CD4-positive, alpha-beta T cell treated with Interleukin-21 for 1 hour (primary cell): ENCODE measurements at regions not wholly inside any gene's neighbourhood (a gene's known extent, or its start where the extent isn't known, plus 50 kb on each side); places are given as distances from the start of the nearest gene placed in this dataset.

ENCODE experiments used
- DNase-seq: peaks from one replicate; pipeline ENCODE4 v3.0.0-alpha.2; 2020

DNA sequence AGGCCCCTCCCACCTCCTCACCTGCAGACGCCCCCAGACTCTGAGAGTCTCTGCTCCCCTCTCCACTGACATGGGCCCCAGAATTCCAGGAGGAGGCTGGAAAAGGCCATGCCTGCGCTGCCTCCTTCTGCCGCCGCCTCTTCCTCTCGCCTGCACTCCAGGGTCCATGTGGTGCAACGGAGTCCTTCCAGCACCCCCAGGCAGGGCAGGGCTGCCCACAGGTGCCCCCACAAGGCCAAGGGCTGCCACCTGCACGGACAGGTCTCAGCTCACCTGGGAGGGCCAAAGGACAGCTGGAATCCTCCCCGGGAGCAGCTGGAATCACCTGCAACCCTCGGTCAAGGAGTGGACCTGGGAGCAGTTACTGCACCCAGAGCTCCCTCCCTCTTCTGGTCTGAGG is 194.9 kb downstream of the RBFOX3 start:
- DNase-seq, result no peak

DNA sequence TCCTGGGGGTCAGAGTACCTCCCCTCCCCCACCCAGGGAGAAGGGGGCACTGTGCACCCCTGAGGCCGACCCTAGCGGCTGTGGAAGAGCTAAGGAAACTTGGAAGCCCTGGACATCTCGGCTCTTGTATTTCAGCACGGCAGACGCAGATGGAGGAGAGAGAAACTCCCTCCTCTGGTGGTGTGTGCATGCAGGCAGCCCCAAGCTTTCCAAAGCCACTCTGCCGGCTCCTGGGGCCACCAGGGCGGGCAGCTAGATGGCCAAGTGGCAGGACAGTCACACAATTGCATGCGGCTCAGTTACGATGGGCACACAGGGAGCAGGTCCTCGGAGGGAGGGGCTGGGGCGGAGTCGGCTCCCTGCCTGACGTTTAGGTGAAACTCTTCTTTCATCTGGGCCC is 195.5 kb downstream of the RBFOX3 start:
- DNase-seq, result no peak

DNA sequence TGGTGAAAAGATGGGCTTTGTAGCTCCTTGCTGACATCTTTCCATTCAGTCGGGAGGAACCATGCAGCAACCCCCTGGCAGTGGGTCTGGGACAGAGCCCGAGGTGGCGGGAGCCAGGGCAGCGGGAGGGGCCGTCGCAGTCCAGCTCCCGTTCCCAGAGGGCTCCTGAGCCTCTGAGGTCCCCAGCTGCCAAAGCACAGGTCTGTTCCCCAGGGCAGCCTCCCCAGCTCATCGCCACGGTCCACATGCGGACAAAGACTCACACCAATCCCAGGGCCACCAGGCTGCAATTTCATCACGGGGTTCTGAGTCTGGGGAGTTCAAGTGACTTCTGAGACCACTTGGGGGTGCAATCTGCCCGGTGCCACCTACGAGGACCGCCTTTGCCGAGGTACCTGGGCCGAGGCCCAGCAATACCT is 196.0 kb downstream of the RBFOX3 start:
- DNase-seq, result no peak

DNA sequence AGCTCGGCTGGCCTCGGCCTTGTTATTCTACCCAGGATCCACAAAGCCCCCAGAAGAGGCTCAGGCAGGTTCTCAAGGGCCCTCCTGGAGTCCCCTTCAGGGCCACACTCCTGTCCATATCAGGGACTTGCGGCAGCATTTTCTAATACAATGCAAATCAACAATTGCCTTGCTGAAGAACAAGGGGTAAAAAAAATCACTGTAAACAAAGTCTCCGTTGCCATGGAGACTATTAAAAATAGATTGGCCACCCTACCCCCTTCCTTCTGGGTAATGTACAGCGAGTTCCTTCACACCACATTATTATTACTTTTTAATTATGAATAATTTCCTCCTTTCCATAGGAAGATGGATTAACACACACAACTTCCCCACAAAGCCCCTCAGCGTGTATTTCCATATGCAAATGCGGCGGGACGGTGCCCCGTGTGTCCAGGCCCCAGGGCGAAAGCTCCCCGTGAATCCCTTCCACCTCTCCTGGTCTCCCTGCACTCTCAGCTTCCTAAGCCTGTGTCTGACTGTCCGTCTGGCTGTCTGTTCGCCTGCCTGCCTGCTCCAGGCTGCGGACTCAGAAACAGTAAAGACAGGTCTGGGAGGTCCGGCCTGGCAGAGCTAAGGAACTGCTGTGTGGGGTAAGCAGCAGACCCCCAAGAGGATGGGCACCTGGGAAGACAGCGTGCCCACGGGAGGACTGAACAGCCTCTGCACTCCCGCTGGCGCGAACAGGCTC is 196.6 kb downstream of the RBFOX3 start:
- no peak for DNase-seq

DNA sequence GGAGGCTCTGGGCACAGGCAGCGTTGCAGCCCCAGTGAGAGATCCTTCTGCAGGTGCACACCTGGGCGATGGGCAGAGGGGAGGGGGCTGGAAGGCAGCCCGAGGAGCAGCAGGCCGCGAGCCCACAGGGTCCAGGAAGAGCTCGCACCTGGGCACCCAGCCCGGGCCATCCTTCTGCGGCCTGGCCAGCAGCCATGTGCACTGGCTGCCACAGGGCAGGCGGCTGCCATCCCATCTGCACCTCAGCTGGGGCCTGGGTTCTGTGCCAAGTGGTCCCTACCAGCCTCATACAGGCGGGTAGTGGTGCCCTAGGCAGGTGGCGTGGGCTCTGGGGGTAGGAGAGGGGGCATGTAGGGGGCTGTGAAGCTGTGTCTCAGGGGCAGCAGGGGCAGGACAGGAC is 197.2 kb downstream of the RBFOX3 start:
- no peak for DNase-seq

DNA sequence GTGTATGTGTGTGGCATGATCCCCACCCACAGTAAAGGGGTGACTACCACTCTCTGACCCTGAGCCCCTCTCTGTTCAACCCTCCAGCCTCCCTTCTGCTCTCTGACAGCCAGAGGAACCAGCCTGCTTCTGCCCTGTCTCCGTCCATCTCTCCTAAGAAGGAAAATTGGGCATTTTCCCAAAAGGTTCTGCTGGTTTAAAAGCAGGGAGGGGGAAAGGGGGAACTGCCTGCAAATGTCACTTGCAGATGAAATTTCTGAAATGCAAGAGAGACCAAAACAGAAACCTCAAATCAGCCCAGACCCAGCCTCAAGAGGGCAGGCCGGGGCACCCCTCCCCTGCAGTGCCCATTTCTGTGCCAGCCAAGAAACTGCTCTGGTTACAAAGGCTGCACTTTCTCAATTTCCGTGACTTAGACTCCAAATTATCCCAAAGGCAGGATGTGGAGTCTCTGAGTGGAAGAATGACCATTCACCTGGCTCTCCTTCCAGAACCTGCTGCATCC is 197.9 kb downstream of the RBFOX3 start:
- DNase-seq, result no peak

DNA sequence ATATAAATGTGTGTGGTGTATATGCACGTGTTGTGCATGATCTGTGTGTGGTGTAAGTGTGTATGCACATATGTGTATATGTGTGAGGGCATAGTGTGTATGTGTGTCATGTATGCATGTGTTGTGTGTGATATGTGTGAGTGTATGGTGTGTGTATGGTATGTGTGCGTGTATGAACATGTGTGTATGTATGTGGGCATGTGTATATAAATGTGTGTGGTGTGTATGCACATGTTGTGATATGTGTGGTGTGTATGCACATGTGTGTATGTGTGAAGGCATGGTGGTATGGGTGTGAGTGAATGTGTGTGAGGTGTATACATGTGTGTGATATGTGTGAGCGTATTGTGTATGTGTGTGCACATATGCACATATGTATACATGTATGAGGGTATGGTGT is 198.7 kb downstream of the RBFOX3 start:
- no peak for DNase-seq

DNA sequence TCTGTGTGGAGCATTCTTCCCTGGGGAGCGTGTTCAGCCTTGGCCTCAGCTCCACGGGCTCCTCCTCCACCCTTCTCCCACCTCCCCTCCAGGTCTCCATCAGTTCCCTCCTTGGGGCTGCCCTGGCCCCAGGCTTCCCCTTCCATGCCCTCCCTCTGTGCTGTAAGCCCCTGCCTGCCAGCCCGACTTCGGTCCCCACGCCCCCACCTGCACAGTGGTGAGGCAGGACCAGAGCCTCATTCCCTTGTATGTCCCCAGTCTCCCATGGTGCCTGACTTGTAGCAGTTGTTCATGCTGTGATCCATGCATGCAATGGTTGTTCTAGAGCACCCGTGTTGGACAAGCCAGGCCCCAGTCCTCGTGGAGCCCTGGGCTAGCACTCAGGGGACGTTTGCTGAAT is 199.4 kb downstream of the RBFOX3 start:
- DNase-seq, result no peak

DNA sequence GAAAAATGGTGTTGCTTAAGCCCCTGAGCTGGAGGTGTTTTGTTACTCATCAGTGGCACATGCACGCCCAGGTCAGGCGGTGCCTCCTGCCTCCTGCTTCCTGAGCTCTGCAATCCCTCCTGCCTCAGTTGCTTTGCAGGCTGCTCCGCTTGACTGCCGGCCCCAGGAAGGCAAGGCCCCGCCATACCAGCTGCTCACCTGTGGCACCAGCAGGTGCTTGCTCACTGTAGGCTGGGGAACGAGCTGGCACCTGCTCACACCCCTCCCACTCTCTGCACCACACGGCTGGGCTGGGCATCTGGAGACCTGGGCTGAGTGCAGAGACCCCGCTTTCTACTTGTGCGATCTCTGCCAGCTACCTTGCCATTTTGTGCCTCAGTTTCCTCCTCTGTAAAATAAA is 200.2 kb downstream of the RBFOX3 start:
- no peak for DNase-seq

DNA sequence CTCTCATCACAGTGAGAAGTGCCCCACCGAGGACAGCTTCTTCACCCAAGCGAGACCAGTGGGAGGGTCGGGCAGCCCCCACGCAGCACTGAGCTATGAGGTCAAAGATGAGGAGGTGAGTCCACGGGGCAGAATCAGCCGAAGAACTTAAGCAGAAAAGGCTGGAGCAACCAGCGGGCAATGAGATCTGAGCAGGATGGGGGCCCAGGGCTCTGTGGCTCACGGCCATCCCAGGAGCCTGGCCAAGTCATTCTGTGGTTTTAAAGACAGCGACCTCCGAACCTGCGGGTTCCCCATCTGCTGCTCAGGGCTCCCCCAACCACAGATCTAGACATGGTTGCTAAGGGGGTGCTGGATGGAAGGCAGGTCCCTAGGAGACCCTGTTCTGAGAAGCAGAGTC is 202.6 kb downstream of the RBFOX3 start:
- DNase-seq, result no peak

DNA sequence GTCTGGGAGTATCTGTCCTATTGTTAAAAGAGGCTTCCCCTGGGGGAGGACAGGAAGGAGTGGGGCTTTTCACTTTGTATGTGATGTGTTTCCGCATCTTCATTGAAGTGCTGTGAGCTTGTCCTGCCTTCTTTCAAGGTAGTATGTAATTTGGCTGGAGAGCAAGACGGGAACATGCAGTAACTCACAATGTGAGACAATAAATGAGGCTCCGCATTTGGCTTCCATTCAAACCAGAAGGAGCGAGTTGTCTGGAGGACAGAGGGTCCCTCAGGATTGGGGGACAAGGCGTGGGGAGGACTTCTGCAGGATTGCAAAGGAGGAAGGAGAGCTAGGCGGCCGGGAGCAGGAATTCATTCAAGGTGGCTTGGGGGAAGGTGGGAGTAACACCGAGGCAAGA is 203.5 kb downstream of the RBFOX3 start:
- no peak for DNase-seq

DNA sequence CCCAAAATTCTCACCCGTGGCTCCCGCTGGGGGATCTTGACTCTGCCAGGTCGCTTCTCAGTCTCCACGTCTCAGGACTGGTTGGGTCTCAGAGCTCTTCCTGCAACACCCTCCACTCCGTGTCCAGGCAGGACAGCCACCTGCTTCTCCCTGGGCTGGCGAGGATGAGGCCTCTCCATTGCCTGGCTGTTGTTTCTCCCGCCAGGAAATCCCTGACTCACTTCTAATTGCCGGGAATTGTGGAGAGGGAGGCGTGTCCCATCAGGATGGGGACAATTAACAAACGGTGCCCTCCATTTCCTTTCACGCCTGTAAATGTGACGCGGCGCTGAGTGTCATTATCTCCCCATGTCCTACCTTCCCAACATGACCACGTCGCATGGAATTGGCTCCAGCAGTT is 204.5 kb downstream of the RBFOX3 start:
- DNase-seq, result no peak

DNA sequence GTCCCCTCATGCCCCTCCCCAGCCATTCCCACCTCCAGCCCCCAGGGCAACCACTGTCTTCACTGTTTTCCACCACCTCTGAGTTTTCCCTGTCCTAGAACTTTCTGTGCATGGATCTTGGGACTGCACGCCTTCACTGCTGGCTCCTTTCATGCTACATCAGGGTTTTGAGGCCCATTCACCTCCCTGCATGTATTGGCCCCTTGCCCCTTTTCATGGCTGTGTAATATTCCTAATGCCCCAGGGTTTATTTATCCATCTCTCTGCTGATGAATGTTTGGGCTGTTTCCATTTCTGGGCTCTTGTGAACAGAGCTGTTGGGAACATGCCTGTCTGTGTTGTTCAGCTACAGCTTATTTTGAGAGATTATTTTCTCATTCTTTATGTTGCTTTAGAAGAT is 205.0 kb downstream of the RBFOX3 start:
- no peak for DNase-seq

DNA sequence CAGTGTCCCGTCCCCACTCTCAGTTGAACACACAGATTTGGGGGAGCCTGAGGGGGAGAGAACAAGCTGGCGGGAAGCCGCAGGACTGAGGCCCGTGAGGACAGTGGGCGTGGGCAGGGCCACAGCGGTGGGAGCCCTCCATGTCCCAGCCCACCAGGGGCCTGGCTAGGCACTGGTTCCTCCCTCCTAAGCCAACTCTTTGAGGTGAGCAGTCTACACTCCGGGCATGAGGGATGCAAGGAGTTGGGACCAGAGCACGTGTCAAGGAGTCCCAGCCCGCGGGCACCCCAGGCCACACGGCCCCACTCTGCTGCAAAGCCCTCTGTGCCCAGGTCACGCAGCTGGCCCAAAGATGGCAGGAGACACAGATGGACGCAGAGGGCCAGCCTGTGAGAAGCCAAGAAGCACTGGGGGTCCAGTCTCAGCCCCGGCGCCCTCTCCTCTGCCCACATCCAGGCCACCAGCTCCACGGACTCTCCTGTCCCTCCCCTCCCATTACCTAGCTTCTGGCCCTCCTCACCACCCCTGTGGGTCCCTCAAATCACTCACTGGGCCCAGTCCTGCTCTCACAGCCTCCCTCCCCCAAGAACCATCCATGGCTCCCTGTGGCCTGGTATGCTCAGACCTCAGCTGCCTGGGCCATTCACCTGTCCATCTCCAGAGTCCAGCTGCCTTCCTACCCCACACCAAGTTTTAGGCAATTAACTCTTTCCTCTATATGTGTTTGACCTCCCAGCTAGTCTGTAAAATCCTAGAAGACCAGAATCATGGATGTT is 206.5 kb downstream of the RBFOX3 start:
- DNase-seq, result no peak

DNA sequence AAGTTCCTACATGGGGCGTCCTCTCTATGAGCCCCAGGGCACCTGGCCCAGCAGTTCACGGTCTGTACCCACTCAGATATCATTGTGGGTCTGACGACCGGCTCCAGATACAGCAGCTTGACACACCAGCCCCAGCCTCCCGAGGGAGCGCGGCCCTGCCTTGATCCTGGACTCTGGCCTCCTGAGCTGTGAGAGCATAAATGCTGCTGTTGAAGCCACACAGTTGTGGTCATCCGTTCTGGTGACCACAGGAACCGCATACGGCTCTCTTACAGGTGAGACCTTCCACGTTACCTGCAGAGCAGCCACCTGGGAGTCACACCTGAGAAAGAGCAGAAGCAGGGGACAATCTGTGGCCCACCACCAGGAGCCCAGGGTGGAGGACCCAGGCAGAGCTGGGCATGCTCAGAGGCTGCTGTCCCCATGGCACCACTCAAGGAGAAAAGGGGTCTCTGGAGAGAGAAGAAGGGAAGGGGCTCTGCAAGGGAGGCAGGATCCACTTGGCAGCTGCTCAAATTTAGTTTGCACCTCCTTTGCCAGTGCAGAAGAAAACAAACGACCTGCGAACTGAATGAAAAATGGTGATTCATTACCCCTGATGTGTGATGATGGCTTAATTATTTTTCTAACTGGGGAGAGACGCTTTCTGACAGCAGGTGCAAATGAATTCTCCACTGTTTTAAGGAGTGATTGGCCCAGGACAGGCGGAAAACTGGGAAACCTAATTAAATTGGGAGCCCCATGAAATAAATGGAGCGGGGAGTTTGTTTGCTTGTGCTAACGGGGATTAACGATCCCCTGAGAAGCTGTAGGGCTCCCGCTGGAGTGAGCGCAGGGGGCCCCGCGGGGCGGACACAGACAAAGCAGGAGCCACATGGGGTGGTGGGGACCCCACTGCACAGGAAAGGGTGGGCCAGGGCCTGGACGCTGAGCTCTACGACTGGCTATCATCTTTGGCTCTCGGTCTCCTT is 208.9 kb downstream of the RBFOX3 start:
- DNase-seq, result no peak

DNA sequence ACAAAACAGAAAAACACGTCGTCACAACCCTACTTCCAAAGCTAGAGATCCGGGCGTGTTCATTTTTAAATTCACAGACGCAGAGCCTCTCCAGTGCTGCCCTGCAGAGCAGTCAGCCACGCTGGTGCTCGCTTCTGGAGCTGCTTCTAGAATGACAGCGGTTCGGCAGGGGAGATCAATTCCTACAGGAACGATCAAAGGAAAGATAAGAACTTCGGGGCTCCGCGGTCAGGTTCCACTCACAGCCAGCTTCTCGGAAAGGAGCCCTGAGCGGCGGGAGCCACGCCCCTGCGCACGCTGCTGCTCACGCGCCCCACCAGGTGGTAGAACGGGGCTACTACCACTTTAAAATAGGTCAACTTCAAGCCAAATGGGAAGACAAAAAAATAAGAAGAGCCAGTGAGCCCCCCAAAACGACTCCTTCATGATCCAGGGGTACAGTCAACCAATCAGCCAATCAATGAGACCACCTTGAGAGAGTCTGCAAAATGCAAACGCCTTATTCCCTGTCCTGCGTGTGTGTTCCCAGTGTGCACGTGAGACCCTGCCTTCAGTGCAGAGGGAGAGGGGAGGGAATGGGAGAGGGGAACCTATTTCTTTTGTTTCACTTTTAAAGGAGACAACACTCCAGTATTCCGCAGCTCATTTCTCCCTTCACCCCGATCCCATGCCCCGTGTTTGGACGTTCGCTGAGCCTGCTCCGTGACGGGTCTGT is 209.7 kb downstream of the RBFOX3 start:
- DNase-seq, result peak; percentile 76

DNA sequence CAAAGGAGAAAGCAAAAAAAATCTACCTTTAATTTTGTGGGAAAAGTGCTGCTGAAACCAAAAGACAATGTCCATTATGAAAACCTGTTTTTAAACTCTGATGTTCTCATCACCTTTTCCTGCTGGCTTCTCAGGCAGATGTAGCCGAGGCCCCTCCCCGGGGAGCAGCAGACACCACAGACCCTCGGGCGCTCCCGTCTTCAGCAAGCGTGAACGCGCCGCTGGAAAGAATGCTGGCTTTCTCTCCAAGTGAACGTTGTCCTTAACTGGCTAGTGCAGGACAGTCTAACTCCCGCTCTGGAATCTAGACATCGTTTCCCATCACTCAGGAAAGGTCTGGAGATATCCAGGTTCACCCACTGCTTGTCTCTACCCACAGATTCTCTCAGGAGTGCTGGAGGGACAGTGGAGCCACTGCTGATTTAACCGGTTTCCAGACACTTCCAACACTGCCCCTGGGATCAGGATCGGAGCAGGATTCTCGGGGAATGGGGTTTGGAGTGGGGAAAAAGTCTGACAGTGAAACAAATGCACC is 211.2 kb downstream of the RBFOX3 start:
- DNase-seq, result no peak

DNA sequence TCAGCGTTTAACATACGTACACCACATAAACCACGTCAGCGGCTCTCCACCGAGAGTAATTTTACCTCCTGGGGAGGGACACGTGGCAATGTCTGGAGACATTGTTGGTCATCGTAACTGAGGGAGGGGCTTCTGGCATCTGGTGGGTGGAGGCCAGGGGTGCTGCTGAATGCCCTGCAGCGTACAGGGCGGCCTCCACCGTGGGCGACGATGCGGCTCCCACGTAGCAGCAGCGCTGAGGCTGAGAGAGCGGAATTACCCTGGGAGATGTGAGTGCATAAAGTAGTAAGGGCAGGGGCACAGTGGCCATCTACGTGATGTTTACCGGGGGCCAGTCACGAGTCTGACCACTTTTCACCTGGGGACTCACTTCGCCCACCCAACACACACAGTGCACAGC is 212.4 kb downstream of the RBFOX3 start:
- no peak for DNase-seq

DNA sequence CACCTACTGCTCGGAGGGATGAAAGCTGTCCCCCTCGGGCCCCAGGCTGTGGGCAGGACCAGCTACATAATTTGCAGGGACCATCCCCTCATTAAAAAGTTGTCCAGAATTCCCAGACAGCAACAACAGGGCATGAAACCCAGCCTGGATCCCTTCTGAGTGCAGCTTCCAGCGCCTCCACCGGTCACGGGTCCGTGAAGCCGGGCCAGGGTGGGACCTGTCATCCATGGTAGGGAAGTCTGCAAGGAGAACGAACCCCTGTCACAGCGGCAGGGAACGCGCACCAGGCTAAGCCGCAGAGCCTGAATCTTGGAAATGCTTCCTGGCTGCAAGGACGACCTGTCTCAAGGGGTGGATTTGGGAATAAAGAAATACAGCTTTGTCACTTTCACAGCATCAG is 214.2 kb downstream of the RBFOX3 start:
- no peak for DNase-seq

DNA sequence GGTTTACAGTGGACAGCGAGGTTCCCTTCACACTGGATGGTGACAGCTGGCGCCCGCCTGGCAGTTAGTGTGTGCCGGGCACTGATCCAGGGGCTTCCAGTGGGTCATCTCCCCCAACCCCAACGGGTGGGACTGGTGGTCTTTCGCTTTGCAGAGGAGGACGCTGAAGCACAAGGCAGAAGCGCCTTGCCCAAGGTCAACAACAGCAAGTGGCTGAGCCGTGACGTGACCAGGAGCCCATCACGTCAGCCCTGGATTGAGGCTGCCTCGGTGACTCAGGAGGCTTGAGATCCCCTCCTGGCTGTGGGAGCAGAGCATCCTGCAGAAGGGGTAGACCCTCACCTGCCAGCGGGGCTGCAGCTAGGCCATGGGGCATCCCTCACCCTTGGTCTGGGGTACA is 215.3 kb downstream of the RBFOX3 start:
- DNase-seq, result no peak

DNA sequence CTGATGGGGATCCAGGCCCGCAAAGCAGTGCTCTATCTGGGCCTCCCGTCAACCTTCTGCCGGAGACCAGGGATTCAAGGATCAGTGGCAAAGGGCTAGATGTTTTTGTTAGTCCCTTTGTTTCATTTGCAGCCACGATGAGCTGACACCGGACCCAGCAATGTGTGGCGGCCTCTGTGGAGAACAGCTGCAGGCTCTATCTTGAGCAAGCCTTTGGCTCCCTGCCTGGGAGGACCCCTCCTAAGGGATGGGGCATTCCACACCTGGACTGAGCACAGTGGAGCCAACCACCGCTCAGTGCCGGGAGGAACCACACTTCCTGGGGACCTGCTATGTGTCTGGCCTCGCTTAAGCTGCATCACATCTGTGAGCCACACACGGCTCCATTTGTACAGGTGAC is 215.8 kb downstream of the RBFOX3 start:
- DNase-seq, result no peak

DNA sequence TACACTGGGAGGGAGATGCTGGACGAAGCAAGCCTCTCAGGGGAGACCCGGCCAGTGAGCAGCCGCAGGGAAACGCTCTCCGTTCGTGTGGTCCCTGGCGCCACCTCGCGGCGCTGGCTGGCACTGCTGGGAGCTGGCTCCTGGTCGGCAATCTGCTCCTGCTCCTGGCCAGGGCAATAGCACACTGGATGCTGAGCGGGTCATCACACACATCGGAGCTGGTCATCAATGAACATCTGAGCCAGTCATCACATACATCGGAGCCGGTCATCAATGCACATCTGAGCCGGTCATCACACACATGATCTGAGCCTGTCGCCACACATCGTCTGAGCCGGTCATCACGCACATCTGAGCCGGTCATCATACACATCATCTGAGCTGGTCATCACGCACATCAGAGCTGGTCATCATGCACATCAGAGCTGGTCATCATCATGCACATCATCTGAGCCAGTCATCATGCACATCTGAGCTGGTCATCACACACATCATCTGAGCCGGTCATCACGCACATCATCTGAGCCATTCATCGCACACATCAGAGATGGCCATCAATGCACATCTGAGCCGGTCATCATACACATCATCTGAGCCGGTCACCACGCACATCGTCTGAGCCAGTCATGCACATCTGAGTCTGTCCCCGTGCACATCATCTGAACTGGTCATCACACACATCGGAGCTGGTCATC is 217.3 kb downstream of the RBFOX3 start:
- DNase-seq, result peak; percentile 61
